NCI-H1092 (cell line): ENCODE measurements at regions not wholly inside any gene's neighbourhood (a gene's known extent, or its start where the extent isn't known, plus 50 kb on each side); places are given as distances from the start of the nearest gene placed in this dataset.
"Not testable (repeated sequence)": the region's sequence is repeated elsewhere in the genome, so short reads cannot be mapped to it uniquely, and the experiment has no call there.

Experiments
- DNase-seq: peaks from one replicate; lab custom pipeline; 2025; lab: John Stamatoyannopoulos, UW

GRCh38 chr18:78455386-78455785 lies 524.2 kb upstream of the SALL3 start:
- no peak for DNase-seq

DNA sequence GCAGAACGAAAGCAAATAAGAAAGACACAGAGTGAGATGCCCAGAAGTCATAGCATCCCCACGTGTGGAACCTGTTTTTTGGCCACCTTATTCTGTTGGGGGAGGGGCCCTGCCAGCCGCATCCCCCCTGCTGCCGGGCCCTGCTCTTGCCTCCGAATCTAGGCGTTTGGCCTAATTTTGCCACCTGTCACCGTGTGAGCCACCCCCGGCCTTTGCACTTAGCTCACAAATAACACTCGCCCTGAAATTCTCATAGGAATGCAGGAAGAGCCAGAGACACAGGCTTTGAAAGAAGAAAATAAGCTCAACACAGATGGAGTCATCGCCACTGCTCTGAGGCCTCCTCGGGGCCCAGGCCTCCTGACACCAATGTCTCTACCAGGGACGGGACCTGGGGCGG lies 522.6 kb upstream of the SALL3 start:
- DNase-seq, result no peak

GRCh38 chr18:78457731-78458130 lies 521.9 kb upstream of the SALL3 start:
- DNase-seq, result no peak

DNA sequence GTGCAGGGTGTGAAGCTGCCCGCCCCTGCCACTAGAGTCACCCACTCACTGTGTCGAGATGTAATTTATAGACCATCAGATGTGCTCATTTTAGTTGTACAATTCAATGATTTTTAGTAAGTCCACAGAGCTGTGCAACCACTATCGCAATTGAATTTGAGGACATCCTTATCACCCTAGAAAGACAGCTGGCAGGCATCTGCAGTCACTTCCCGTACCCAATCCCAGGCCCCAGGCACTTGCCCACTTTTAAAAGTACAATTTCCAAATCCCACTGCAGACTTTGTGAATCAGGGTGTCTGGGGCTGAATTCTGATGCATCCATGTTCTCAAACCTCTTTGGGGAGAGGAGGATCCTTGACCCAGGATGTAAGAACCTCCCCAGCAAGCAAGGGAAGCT lies 521.3 kb upstream of the SALL3 start:
- no peak for DNase-seq

DNA sequence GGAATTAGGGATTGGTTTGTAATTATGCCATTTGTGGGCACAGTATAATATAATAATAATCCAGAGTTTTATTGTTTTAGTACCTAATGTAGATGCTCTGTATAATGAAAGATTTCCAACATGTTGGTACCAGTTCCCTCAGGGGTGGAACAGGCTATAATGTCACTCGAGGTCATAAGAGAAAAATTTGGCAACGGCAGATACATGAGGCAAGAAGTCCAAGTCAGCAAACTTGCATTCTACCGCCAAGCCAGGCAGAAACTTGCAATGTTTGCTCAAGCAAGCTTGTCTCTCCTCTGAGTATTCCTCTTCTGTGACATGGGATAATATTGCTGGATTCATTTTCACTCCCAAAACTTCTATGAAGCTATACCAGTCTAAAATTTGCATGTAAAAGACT lies 520.0 kb upstream of the SALL3 start:
- DNase-seq, result no peak

GRCh38 chr18:78460558-78460957 lies 519.1 kb upstream of the SALL3 start:
- no peak for DNase-seq

GRCh38 chr18:78473563-78473962 lies 506.1 kb upstream of the SALL3 start:
- no peak for DNase-seq

DNA sequence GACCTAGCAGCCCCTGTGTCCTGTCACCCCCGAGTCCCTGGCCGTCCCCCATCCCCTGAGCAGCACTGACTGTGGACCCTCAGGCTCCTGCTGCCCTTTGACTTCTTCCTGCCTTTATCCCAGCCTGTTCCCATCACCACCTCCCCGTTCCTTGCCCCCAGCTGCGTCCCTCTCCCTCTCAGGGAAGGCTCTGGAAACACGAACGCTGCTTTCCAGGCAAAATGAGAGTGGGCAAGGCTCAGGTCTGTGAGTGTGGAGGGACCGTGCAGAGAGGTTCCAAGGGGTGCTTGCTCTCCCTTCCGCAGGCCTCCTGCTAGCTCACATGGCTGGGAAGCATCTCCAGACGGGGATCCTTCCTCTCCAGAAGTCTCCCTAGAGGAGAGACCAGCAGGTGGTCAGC lies 501.8 kb upstream of the SALL3 start:
- no peak for DNase-seq

DNA sequence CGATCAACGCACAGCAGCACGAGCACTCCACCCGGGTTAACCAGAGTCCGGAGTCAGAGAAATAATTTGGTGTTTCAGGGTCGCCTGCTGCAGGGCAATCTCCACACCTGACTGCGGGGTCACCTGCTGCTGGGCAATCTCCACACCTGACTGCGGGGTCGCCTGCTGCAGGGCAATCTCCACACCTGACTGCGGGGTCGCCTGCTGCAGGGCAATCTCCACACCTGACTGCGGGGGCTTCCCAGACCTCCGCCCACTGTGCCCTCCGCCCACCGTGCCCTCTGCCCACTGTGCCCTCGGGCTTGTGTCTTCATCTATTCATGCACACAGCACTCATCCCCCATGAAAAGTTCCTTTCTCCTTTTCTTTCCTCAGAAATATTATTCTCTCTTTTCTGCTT lies 500.2 kb upstream of the SALL3 start:
- DNase-seq, result no peak

DNA sequence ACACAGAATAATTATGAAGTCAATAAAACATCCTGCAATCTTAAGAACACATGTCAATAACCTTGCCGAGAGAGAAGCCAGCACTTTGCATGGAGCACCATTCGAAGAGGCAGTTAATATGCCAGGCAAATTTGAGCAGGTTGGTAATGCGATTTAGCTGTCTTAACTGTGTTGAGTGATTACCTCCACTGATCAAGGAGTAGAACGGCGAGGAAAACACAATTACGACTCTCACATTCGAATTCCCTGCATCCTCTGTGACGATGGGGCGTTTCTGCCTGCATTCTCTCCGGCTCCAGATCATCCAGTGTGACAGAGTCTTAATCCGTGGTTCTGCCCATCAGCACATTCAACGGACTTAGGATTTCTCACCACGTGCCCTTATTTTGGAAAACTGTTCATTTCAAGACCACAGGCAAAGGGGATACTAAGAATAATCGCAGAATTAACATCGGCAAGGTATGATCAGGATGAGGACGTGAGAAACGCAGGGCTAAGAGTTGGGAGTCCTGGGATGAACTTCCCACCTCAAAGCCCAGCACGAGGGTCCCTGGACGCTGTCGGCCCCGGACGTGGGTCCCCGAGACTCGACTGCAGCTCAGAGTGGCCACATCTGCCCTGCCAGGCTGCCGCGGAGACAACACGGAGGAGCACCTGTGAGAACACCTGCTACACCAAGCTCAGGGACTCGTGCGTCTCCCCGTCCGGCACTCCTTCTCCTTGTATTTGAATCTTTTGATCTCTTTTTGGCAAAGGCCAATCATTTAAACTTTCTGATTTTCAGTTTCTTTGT lies 499.2 kb upstream of the SALL3 start:
- no peak for DNase-seq

DNA sequence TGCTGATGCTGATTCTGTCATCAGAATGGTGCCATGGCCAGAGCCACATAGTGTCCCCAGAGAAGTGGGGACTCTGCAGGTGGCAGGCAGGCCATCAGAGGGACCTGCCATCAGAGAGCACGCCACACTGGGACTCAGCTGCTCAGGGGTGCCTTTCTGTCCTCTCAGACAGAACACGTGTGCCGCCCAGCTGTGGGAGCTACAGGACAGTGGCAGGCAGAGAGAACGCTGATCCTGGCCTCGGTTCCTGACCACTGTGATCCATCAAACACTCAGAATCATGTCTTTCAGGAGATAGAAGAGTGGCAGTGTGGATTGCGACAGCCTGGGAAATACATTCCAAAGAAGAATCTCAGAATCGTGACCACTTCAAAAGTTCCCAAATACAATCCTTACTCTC lies 497.2 kb upstream of the SALL3 start:
- DNase-seq, result no peak

GRCh38 chr18:78487649-78488048 lies 492.0 kb upstream of the SALL3 start:
- DNase-seq, result no peak

GRCh38 chr18:78492064-78492812 lies 487.4 kb upstream of the SALL3 start:
- no peak for DNase-seq

DNA sequence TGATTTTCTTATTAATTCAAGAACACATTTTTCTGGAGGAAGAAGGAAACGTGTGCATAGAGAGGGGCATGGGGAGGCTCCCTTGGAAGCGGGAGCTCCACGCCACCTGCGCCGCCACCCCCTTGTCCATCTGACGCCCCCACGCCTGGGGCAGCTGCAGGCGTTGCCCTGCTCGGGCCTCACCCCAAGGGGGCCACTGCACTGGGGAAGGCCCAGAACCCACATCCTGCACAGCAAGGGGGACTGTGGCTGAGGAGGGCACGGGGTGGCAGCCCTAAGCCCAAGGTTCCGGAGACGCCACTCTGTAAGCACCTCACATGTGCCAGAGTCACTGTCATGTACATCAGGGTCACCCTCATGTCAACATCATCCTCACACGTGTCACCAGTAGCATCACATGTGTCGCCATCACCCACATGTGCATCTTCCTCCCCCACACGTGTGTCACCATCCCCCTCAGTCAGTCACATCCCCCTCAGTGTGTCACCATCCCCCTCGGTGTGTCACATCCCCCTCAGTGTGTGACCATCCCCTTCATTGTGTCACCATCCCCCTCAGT lies 486.7 kb upstream of the SALL3 start:
- no peak for DNase-seq

DNA sequence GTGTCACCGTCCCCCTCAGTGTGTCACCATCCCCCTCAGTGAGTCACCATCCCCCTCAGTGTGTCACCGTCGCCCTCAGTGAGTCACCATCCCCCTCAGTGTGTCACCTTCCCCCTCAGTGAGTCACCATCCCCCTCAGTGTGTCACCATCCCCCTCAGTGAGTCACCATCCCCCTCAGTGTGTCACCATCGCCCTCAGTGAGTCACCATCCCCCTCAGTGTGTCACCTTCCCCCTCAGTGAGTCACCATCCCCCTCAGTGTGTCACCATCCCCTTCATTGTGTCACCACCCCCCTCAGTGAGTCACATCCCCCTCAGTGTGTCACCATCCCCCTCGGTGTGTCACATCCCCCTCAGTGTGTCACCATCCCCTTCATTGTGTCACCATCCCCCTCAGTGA lies 486.1 kb upstream of the SALL3 start:
- not testable (repeated sequence) for DNase-seq

DNA sequence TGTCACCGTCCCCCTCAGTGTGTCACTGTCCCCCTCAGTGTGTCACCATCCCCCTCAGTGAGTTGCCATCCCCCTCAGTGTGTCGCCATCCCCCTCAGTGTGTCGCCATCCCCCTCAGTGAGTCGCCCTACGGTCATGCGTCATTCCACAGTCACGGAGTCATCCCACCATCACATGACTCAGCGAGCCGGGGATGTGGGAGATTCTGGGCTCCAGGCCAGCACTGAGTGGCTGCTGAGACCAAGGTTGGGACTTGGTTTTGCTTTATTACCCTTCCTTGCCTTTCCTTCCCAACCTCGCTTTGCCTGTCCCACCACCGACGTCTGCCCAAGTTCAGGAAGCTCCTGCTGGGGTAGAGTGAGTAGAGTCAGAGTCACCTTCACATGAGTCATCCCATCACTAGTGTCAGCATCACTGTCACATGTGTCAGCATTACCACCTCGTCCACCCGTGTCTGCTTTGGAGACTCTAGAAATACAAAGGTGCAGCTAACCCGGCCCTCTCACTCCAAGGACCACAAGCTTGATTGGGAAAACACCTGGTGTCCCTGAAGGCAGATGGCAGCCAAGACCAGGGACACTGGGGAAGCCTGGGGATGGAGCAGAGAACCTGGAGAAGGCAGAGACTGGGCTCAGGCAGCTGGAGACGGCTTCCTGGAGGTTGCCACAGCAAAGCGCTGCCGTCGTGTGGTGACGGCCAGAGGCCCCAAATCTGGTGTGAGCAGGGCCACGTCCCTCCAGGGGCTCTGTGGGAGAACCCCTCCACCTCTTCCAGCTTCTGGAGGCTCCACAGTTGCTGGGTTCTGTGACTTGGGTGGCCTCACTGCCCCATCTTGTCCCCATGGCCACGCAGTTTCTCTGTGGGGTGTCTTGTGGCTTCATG lies 485.2 kb upstream of the SALL3 start:
- no peak for DNase-seq

- DNase-seq, result no peak
These were observed 484.1 kb upstream of the SALL3 start for GRCh38 chr18:78495550-78495949.

DNA sequence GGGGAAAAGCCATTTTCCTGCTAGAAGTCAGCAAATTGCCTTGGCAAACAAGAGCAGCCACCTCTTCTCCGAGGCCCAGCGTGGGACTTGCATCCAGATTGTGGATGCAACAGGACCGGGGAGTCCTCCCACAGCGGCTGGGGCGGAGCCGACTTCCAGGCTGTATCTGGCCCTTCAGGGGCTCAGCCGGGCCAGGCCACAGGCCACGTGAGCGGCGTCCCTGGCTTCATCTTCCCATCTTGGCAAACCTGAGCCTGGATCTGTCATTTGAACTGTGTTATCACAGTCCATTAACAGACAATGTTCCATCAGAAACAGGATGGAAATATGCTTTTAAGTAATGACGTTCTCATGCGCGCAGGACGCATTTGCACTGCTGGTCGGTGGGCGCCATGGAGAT lies 483.5 kb upstream of the SALL3 start:
- peak; percentile 66 for DNase-seq

- no peak for DNase-seq
These were observed 482.0 kb upstream of the SALL3 start for GRCh38 chr18:78497641-78498040.

- DNase-seq, result no peak
These were observed 480.0 kb upstream of the SALL3 start for GRCh38 chr18:78499586-78499985.

- DNase-seq, result no peak
These were observed 478.4 kb upstream of the SALL3 start for GRCh38 chr18:78501251-78501650.

DNA sequence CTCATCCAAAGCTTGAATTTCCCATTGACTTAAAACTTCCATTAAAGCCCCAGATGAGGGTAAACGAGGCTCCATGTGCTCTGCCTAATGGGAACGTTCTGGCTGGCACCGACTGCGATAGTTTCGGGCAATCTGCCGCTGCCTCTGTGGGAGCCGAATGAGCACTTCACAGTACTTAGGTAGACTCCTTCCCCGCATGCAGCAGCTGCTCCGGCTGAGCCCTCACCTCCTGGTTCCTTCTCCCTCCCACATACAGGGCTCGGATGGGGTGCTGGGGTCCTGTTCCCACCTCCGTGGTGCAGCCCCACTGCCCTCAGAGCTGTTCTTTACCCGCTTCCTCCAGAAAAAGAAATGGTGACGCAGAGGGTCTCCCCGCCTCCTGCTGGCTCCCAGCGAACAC lies 476.5 kb upstream of the SALL3 start:
- DNase-seq, result no peak
